H9 (cell line): ENCODE measurements at regions not wholly inside any gene's neighbourhood (a gene's known extent, or its start where the extent isn't known, plus 50 kb on each side); places are given as distances from the start of the nearest gene placed in this dataset.

Experiments
- DNase-seq: peaks from one replicate; pipeline ENCODE4 v3.0.0-alpha.2; 2017
- H2AFZ ChIP-seq: one replicate; pipeline ENCODE4 v1.6.1; 2013; ENCODE audit warnings: mild to moderate bottlenecking, low read length, control low read depth, moderate library complexity
- H2AK5ac ChIP-seq: 2 replicates; pipeline ENCODE4 v1.6.1; 2013; ENCODE audit warnings: low read length, control low read depth, mixed read lengths; ENCODE audit not compliant: insufficient read length
- H2BK120ac ChIP-seq: one replicate; pipeline ENCODE4 v1.6.1; 2013; ENCODE audit warnings: low read depth, mild to moderate bottlenecking, low read length, control low read depth, inconsistent platforms; ENCODE audit not compliant: poor library complexity, severe bottlenecking
- H2BK12ac ChIP-seq: 2 replicates; pipeline ENCODE4 v1.6.1; 2013; ENCODE audit warnings: low read length, control low read depth, mixed read lengths, low read depth; ENCODE audit not compliant: insufficient read length
- H2BK15ac ChIP-seq: 2 replicates; pipeline ENCODE4 v1.6.1; 2013; ENCODE audit warnings: low read depth, low read length, control low read depth
- H2BK20ac ChIP-seq: one replicate; pipeline ENCODE4 v1.6.1; 2013; ENCODE audit warnings: low read depth, mild to moderate bottlenecking, low read length, control low read depth, inconsistent platforms; ENCODE audit not compliant: poor library complexity, severe bottlenecking
- H2BK5ac ChIP-seq: 2 replicates; pipeline ENCODE4 v1.6.1; 2013; ENCODE audit warnings: low read length, control low read depth, mixed read lengths; ENCODE audit not compliant: insufficient read length
- H3K14ac ChIP-seq: 2 replicates; pipeline ENCODE4 v1.6.1; 2013; ENCODE audit warnings: low read length, control low read depth; ENCODE audit not compliant: insufficient read depth
- H3K18ac ChIP-seq: 2 replicates; pipeline ENCODE4 v1.6.1; 2013; ENCODE audit warnings: low read depth, mild to moderate bottlenecking, mixed read lengths, low read length, control low read depth; ENCODE audit not compliant: insufficient read length
- H3K23ac ChIP-seq: 2 replicates; pipeline ENCODE4 v1.6.1; 2013; ENCODE audit warnings: low read length, control low read depth, mixed read lengths, low read depth; ENCODE audit not compliant: insufficient read length
- H3K23me2 ChIP-seq: 2 replicates; pipeline ENCODE4 v1.6.1; 2013; ENCODE audit warnings: low read depth, mild to moderate bottlenecking, mixed read lengths, low read length, control low read depth; ENCODE audit not compliant: insufficient read length, poor library complexity, severe bottlenecking
- H3K27ac ChIP-seq: 2 replicates; pipeline ENCODE4 v1.5.1; 2013; ENCODE audit warnings: low read length, control low read depth, mixed read lengths, low read depth; ENCODE audit not compliant: insufficient read length
- H3K27me3 ChIP-seq: 2 replicates; pipeline ENCODE4 v1.6.1; 2013; ENCODE audit warnings: low read length, control low read depth, inconsistent platforms; ENCODE audit not compliant: insufficient read depth
- H3K4ac ChIP-seq: 2 replicates; pipeline ENCODE4 v1.6.1; 2013; ENCODE audit warnings: low read depth, mild to moderate bottlenecking, control low read depth, inconsistent platforms, low read length, moderate library complexity
- H3K4me1 ChIP-seq: 2 replicates; pipeline ENCODE4 v1.6.1; 2013; ENCODE audit warnings: low read length, control low read depth, inconsistent platforms; ENCODE audit not compliant: insufficient read depth
- H3K4me2 ChIP-seq: 2 replicates; pipeline ENCODE4 v1.6.1; 2013; ENCODE audit warnings: low read length, control low read depth, mixed read lengths; ENCODE audit not compliant: insufficient read length, insufficient read depth
- H3K56ac ChIP-seq: 2 replicates; pipeline ENCODE4 v1.6.1; 2013; ENCODE audit warnings: low read depth, mild to moderate bottlenecking, mixed read lengths, low read length, control low read depth; ENCODE audit not compliant: insufficient read length
- H3K79me1 ChIP-seq: 2 replicates; pipeline ENCODE4 v1.6.1; 2013; ENCODE audit warnings: low read depth, mild to moderate bottlenecking, moderate library complexity, low read length, control low read depth, inconsistent platforms; ENCODE audit not compliant: insufficient read depth, poor library complexity, severe bottlenecking
- H3K79me2 ChIP-seq: 2 replicates; pipeline ENCODE4 v1.6.1; 2013; ENCODE audit warnings: low read length, control low read depth, inconsistent platforms; ENCODE audit not compliant: insufficient read depth
- H3K9ac ChIP-seq: 2 replicates; pipeline ENCODE4 v1.6.1; 2013; ENCODE audit warnings: low read length, control low read depth, mixed read lengths; ENCODE audit not compliant: insufficient read length; ENCODE audit errors: extremely low read depth
- H3K9me3 ChIP-seq: one replicate; pipeline ENCODE4 v1.6.1; 2013; ENCODE audit warnings: low read depth, low read length, inconsistent platforms; ENCODE audit not compliant: control insufficient read depth
- H3T11ph ChIP-seq: one replicate; pipeline ENCODE4 v1.6.1; 2013; ENCODE audit warnings: mild to moderate bottlenecking, low read length, control low read depth, inconsistent platforms
- H4K20me1 ChIP-seq: one replicate; pipeline ENCODE4 v1.6.1; 2013; ENCODE audit not compliant: control insufficient read depth, insufficient read length, insufficient read depth
- H4K5ac ChIP-seq: 2 replicates; pipeline ENCODE4 v1.6.1; 2013; ENCODE audit warnings: low read depth, mild to moderate bottlenecking, mixed read lengths, low read length, control low read depth; ENCODE audit not compliant: insufficient read length
- H4K8ac ChIP-seq: replicated peaks from 2 replicates; pipeline ENCODE4 v1.6.1; 2013; ENCODE audit warnings: low read length, control low read depth, mixed read lengths, low read depth; ENCODE audit not compliant: insufficient read length
- H4K91ac ChIP-seq: 2 replicates; pipeline ENCODE4 v1.6.1; 2013; ENCODE audit warnings: low read depth, mild to moderate bottlenecking, moderate library complexity, mixed read lengths, low read length, control low read depth; ENCODE audit not compliant: insufficient read length
- H3K27ac Mint-ChIP-seq, 3 experiments: 2 replicates in 2 of 3; 3 replicates in 1 of 3; pipeline ENCODE4 v1.8.0; 2020 to 2021; ENCODE audit warnings: mixed read lengths in 3 of 3, mild to moderate bottlenecking in 1 of 3, moderate library complexity in 1 of 3
- H3K27me3 Mint-ChIP-seq: 2 replicates; pipeline ENCODE4 v1.8.0; 2021; ENCODE audit warnings: low read depth, mild to moderate bottlenecking, moderate library complexity, mixed read lengths
- H3K36me3 Mint-ChIP-seq, 3 experiments: 2 replicates in 2 of 3; 3 replicates in 1 of 3; pipeline ENCODE4 v1.8.0; 2020 to 2021; ENCODE audit warnings: low read depth in 3 of 3, mixed read lengths in 3 of 3; ENCODE audit not compliant: insufficient read depth in 1 of 3
- H3K4me1 Mint-ChIP-seq, 2 experiments: 2 replicates each; pipeline ENCODE4 v1.8.0; 2020; ENCODE audit warnings: mixed read lengths in 2 of 2
- H3K4me3 Mint-ChIP-seq, 2 experiments: 2 replicates in 1 of 2; 3 replicates in 1 of 2; pipeline ENCODE4 v1.8.0; 2020 to 2021; ENCODE audit warnings: mild to moderate bottlenecking in 2 of 2, mixed read lengths in 2 of 2, moderate library complexity in 1 of 2
- H3K9me3 Mint-ChIP-seq, 2 experiments: 2 replicates in 1 of 2; 3 replicates in 1 of 2; pipeline ENCODE4 v1.8.0; 2020; ENCODE audit warnings: mild to moderate bottlenecking in 2 of 2, mixed read lengths in 2 of 2, moderate library complexity in 1 of 2
- CTCF ChIP-seq: fragments of 200-600 bp; sonication (generic); conservative IDR thresholded peaks from 3 replicates; pipeline ENCODE4 v1.8.0; 2021; ENCODE audit warnings: antibody characterized with exemption, mild to moderate bottlenecking
- WGBS: extraction: QIAGEN DNeasy Blood & Tissue Kit; methylation state at CpG from one replicate; pipeline ENCODE4 v1.1.7; 2013; ENCODE audit warnings: missing lambda C conversion rate, low lambda C conversion rate, mixed read lengths; ENCODE audit not compliant: insufficient read length; ENCODE audit errors: extremely low coverage; 5-methylcytosine and 5-hydroxymethylcytosine counted together

DNA sequence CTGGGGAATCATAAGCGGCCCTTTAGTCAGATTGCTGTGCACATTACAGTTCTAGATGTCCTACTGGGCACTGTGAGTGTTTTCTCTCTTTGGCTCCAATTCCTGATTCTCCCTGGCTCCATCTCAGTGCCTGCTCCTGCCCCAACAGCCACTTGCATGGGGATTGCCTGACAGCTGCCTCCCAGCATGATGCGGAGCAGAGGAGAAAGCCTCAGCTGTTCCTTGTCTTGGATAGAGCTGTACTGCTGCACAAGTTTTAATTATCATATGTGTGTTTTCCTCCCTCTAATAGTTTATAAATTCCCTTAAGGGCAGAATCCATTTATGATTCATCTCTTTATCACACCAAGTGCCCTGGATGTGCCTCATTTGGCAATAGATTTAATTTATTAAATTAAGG is 285.8 kb upstream of the COBL start:
- no peak overlapping the region for H2BK20ac ChIP-seq
- H2BK5ac ChIP-seq, result no peak overlapping the region
- no peak overlapping the region for H3K4me2 ChIP-seq
- H4K20me1 ChIP-seq, result no peaks in the 10 kb centered on the region
- no peak overlapping the region for H3K23ac ChIP-seq
- Mint-ChIP-seq H3K9me3 (peaks cover 24 to 27% of the 10 kb centered on the region in 2 experiments), H3K36me3 (peaks cover 16 to 25% (median 24%) of the 10 kb centered on the region in 3 experiments), H3K27ac (no peak overlapping the region), H3K27me3 (no peaks in the 10 kb centered on the region; the same call in none of the 2 replicates), H3K4me3 (no peak overlapping the region; a peak in 1 of 5 replicates), H3K4me1 (no peaks in the 10 kb centered on the region)
- H3K9me3 ChIP-seq, result no peaks in the 10 kb centered on the region
- no peak overlapping the region for H2BK12ac ChIP-seq
- no peaks in the 10 kb centered on the region for H3K27me3 ChIP-seq
- H3T11ph ChIP-seq, result no peak overlapping the region
- H2BK15ac ChIP-seq, result no peak overlapping the region
- H3K4me1 ChIP-seq, result no peaks in the 10 kb centered on the region
- no peaks in the 10 kb centered on the region for H3K23me2 ChIP-seq
- no peak for DNase-seq
- no peak overlapping the region for H3K27ac ChIP-seq
- H3K9ac ChIP-seq, result no peak overlapping the region
- H4K8ac ChIP-seq, result no peak overlapping the region
- H2BK120ac ChIP-seq, result no peak overlapping the region
- no peaks in the 10 kb centered on the region for H3K79me1 ChIP-seq
- H3K14ac ChIP-seq, result no peak overlapping the region
- H2AK5ac ChIP-seq, result no peak overlapping the region
- no peak for TF ChIP-seq CTCF
- no peaks in the 10 kb centered on the region for H3K79me2 ChIP-seq
- H3K56ac ChIP-seq, result no peak overlapping the region
- no peak overlapping the region for H3K18ac ChIP-seq
- H4K5ac ChIP-seq, result no peak overlapping the region
- no peak overlapping the region for H4K91ac ChIP-seq
- H2AFZ ChIP-seq, result no peak overlapping the region
- WGBS, result no CpG with 5 or more reads among the region's 2 CpGs
- H3K4ac ChIP-seq, result no peak overlapping the region
